GM12892 (cell line): ENCODE measurements at regions not wholly inside any gene's neighbourhood (a gene's known extent, or its start where the extent isn't known, plus 50 kb on each side); places are given as distances from the start of the nearest gene placed in this dataset.

Experiments
- POLR2A ChIP-seq: IDR thresholded peaks from 2 replicates; pipeline ENCODE4 v1.6.1; 2011; ENCODE audit warnings: low read depth, low read length, control low read depth
- POLR2AphosphoS5 ChIP-seq: IDR thresholded peaks from 2 replicates; pipeline ENCODE4 v1.6.1; 2011; ENCODE audit warnings: low read depth, low read length, control low read depth

GRCh38 chr4:65954416-65954815 is 284.1 kb upstream of the EPHA5 start:
- TF ChIP-seq POLR2A (no peak), POLR2AphosphoS5 (no peak)
